WTC11 (cell line): ENCODE measurements at regions not wholly inside any gene's neighbourhood (a gene's known extent, or its start where the extent isn't known, plus 50 kb on each side); places are given as distances from the start of the nearest gene placed in this dataset.

Source experiments
- CREB1 ChIP-seq: sonication (generic); formaldehyde crosslinking; IDR thresholded peaks from 2 replicates; pipeline ENCODE4 v1.8.0; 2023; ENCODE audit warnings: mild to moderate bottlenecking, missing genetic modification reagents
- CTCF ChIP-seq: fragments of 200-600 bp; IDR thresholded peaks from 2 replicates; pipeline ENCODE4 v1.8.0; 2022; ENCODE audit warnings: antibody characterized with exemption
- ELF4 ChIP-seq: sonication (generic); formaldehyde crosslinking; IDR thresholded peaks from 2 replicates; pipeline ENCODE4 v1.8.1; 2022; ENCODE audit warnings: low read depth, mild to moderate bottlenecking, moderate library complexity, missing genetic modification reagents
- IRF1 ChIP-seq: sonication (generic); formaldehyde crosslinking; IDR thresholded peaks from 2 replicates; pipeline ENCODE4 v1.8.0; 2023; ENCODE audit warnings: missing genetic modification reagents
- JUN ChIP-seq: sonication (generic); formaldehyde crosslinking; IDR thresholded peaks from 2 replicates; pipeline ENCODE4 v1.8.0; 2023; ENCODE audit warnings: mild to moderate bottlenecking, missing genetic modification reagents
- TCF7 ChIP-seq: sonication (generic); formaldehyde crosslinking; IDR thresholded peaks from 2 replicates; pipeline ENCODE4 v1.8.0; 2022; ENCODE audit warnings: mild to moderate bottlenecking, low read depth, missing genetic modification reagents, moderate library complexity
- USF1 ChIP-seq: sonication (generic); formaldehyde crosslinking; IDR thresholded peaks from 2 replicates; pipeline ENCODE4 v1.8.0; 2022; ENCODE audit warnings: mild to moderate bottlenecking, missing genetic modification reagents
- ZNF138 ChIP-seq: sonication (generic); formaldehyde crosslinking; conservative IDR thresholded peaks from 2 replicates; pipeline ENCODE4 v1.8.1; 2022; ENCODE audit warnings: mild to moderate bottlenecking, moderate library complexity, missing genetic modification reagents
- TF ChIP-seq, protein P1 (sequence below): sonication (generic); formaldehyde crosslinking; IDR thresholded peaks from 2 replicates; pipeline ENCODE4 v1.8.1; 2023; ENCODE audit warnings: mild to moderate bottlenecking, missing genetic modification reagents, moderate library complexity
- TF ChIP-seq, protein P2 (sequence below): sonication (generic); formaldehyde crosslinking; IDR thresholded peaks from 2 replicates; pipeline ENCODE4 v1.8.0; 2022; ENCODE audit warnings: missing genetic modification reagents

GRCh38 chr20:58130156-58130555 is 98.3 kb downstream of the ANKRD60 start:
- TF ChIP-seq CTCF (no peak), USF1 (no peak), IRF1 (CRISPR knock-in tag) (no peak), TCF7 (no peak), ZNF138 (CRISPR knock-in tag) (no peak), ELF4 (CRISPR knock-in tag) (no peak), CREB1 (CRISPR knock-in tag) (no peak), JUN (CRISPR knock-in tag) (no peak)
- TF ChIP-seq, protein P1, sequence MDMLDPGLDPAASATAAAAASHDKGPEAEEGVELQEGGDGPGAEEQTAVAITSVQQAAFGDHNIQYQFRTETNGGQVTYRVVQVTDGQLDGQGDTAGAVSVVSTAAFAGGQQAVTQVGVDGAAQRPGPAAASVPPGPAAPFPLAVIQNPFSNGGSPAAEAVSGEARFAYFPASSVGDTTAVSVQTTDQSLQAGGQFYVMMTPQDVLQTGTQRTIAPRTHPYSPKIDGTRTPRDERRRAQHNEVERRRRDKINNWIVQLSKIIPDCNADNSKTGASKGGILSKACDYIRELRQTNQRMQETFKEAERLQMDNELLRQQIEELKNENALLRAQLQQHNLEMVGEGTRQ (CRISPR knock-in tag), result no peak
- TF ChIP-seq, protein P2, sequence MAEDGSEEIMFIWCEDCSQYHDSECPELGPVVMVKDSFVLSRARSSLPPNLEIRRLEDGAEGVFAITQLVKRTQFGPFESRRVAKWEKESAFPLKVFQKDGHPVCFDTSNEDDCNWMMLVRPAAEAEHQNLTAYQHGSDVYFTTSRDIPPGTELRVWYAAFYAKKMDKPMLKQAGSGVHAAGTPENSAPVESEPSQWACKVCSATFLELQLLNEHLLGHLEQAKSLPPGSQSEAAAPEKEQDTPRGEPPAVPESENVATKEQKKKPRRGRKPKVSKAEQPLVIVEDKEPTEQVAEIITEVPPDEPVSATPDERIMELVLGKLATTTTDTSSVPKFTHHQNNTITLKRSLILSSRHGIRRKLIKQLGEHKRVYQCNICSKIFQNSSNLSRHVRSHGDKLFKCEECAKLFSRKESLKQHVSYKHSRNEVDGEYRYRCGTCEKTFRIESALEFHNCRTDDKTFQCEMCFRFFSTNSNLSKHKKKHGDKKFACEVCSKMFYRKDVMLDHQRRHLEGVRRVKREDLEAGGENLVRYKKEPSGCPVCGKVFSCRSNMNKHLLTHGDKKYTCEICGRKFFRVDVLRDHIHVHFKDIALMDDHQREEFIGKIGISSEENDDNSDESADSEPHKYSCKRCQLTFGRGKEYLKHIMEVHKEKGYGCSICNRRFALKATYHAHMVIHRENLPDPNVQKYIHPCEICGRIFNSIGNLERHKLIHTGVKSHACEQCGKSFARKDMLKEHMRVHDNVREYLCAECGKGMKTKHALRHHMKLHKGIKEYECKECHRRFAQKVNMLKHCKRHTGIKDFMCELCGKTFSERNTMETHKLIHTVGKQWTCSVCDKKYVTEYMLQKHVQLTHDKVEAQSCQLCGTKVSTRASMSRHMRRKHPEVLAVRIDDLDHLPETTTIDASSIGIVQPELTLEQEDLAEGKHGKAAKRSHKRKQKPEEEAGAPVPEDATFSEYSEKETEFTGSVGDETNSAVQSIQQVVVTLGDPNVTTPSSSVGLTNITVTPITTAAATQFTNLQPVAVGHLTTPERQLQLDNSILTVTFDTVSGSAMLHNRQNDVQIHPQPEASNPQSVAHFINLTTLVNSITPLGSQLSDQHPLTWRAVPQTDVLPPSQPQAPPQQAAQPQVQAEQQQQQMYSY (CRISPR knock-in tag), result no peak
